Adrenal gland (tissue), 9 donors: ENCODE measurements at regions not wholly inside any gene's neighbourhood (a gene's known extent, or its start where the extent isn't known, plus 50 kb on each side); places are given as distances from the start of the nearest gene placed in this dataset.

Source experiments
- DNase-seq, 7 donors: peaks; one replicate each; pipeline ENCODE4 v3.0.0-alpha.2; 2019 to 2020
- H3K27ac ChIP-seq, 5 donors: fragments of 200-600 bp; sonication (generic) in 4 of 5; 1 replicate in 3 of 5; 2 replicates in 2 of 5; pipeline versions ENCODE4 v1.5.1 to v1.8.0; 2016 to 2020; ENCODE audit warnings: mild to moderate bottlenecking in 1 of 5
- H3K27me3 ChIP-seq: fragments of 200-600 bp; 2 replicates; pipeline ENCODE4 v1.8.0; 2021
- H3K36me3 ChIP-seq, 2 donors: fragments of 200-600 bp; replicated peaks in 1 of 2; 1 replicate in 1 of 2; 2 replicates in 1 of 2; pipeline versions ENCODE4 v1.5.1 to v1.8.0; 2018 to 2022
- H3K4me1 ChIP-seq, 2 donors: fragments of 200-600 bp; replicated peaks in 1 of 2; 1 replicate in 1 of 2; 2 replicates in 1 of 2; pipeline versions ENCODE4 v1.5.1 to v1.8.0; 2018 to 2021
- H3K4me3 ChIP-seq, 4 donors: fragments of 200-600 bp; sonication (generic) in 3 of 4; one replicate each; pipeline ENCODE4 v1.5.1; 2016 to 2018
- H3K9me3 ChIP-seq, 3 donors: fragments of 200-600 bp; sonication (generic) in 1 of 3; replicated peaks in 1 of 3; 1 replicate in 2 of 3; 2 replicates in 1 of 3; pipeline versions ENCODE4 v1.5.1 to v1.8.0; 2016 to 2021
- CTCF ChIP-seq, 6 experiments: fragments of 450-650 bp in 4 of 6; fragments of 200-600 bp in 2 of 6; sonication (generic) in 1 of 6; IDR thresholded peaks; 1 replicate in 5 of 6; 2 replicates in 1 of 6; pipeline versions ENCODE4 v1.5.1 to v1.8.0; 2016 to 2021; ENCODE audit warnings: antibody characterized with exemption in 6 of 6, mild to moderate bottlenecking in 2 of 6, moderate library complexity in 1 of 6
- POLR2A ChIP-seq, 2 donors: fragments of 450-650 bp; IDR thresholded peaks; one replicate each; pipeline ENCODE4 v1.6.1; 2017; ENCODE audit warnings: antibody characterized with exemption in 2 of 2, mild to moderate bottlenecking in 2 of 2, moderate library complexity in 1 of 2
- WGBS, 4 donors: extraction: QIAGEN DNeasy Blood & Tissue Kit in 2 of 4; methylation state at CpG; one replicate each; pipeline versions ENCODE4 v1.1.5 to v1.1.7; 2013 to 2017; 5-methylcytosine and 5-hydroxymethylcytosine counted together
- intact Hi-C, 2 donors: fragments of 100-400 bp; cut with DNase I; formaldehyde crosslinking; loops; one replicate each; pipeline versions ENCODE4 v1.14.1 to v1.15.0; 2022 to 2023
- donor health status: healthy with polysubstance abuse.
- donor health status: Bipolar disorder and iron deficiency.
- donor health status: DM: yes; HTN: yes; CAD: no.
- donor health status: DM: no; HTN: no; CAD: no.
- donor health status: DM: no; HTN: no; CAD: no.

- intact Hi-C loops, result no loop called here
- Histone ChIP-seq H3K27ac (no peak overlapping the region), H3K9me3 (no peaks in the 10 kb centered on the region), H3K4me3 (no peak overlapping the region), H3K36me3 (no peaks in the 10 kb centered on the region), H3K4me1 (no peaks in the 10 kb centered on the region), H3K27me3 (no peaks in the 10 kb centered on the region)
- peak in 1 of 7 donors; percentile 57 for DNase-seq
- TF ChIP-seq CTCF (IDR thresholded peaks at IDR 0.05) (no peak), POLR2A (IDR thresholded peaks at IDR 0.05) (no peak)
- 47 to 72% (median 67%) methylated on average over 5 to 12 of the region's 12 CpGs for WGBS, 4 donors
Observed at GRCh38 chr17:74152591-74153455, 50.7 kb upstream of the RPL38 start.

GRCh38 chr17:74153456-74153810 is 50.0 kb upstream of the RPL38 start:
- no peak overlapping the region for H3K27ac ChIP-seq
- H3K27me3 ChIP-seq, result no peaks in the 10 kb centered on the region
- WGBS, 4 donors, result 88 to 93% (median 89%) methylated on average over 4 of the region's 4 CpGs
- H3K4me1 ChIP-seq, result no peaks in the 10 kb centered on the region
- intact Hi-C loops, result no loop called here
- H3K4me3 ChIP-seq, result no peak overlapping the region
- no peaks in the 10 kb centered on the region for H3K9me3 ChIP-seq
- H3K36me3 ChIP-seq, result no peaks in the 10 kb centered on the region
- TF ChIP-seq POLR2A (IDR thresholded peaks at IDR 0.05), result no peak
- no peak for DNase-seq
